ENCODE measurements at regions not wholly inside any gene's neighbourhood (a gene's known extent, or its start where the extent isn't known, plus 50 kb on each side); places are given as distances from the start of the nearest gene placed in this dataset.
A peak's percentile ranks its signal among the peaks of the same experiment; 100 is the strongest.
"Not testable (repeated sequence)": the region's sequence is repeated elsewhere in the genome, so short reads cannot be mapped to it uniquely, and the experiment has no call there.

DNA sequence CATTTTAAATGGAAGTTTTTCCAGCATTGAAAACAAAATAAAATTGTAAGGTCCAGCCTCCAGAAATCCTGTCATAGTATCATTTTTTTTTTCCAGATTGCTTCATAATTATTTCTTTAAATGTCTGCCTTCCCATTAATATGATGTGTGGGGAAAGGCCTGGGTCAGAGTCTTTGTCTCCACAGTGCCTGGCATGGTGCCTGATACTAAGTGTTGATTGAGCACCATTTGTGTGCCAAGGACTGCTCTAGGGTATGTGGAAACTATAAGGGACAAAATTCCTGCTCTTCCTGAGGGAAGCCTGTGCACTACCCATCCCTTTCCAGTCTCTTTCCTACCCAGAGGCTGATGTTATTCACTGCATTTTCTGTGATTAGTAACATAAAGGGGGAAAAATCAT lies 53.1 kb upstream of the BEND4 start:
- DNase-seq, result no peak

DNA sequence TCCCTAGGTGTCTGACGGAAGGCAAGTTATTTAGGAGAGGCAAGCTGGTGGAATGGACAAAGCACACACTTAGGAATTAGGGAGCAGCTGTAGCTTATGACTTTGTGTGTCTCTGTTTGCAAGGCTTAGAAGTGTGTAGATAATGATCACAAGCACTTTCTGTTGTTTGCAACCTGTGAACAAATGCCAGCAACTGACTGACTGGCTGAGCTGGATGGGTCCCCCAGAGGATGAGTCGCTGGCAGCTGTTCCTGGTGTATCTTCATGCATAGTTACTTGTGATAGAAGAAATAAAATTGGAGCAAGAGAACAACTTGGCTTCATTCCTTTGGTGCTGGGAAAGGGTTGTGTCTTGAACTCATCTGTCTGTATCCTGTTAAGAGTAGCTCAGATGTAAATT lies 64.2 kb upstream of the BEND4 start:
- no peak for DNase-seq

DNA sequence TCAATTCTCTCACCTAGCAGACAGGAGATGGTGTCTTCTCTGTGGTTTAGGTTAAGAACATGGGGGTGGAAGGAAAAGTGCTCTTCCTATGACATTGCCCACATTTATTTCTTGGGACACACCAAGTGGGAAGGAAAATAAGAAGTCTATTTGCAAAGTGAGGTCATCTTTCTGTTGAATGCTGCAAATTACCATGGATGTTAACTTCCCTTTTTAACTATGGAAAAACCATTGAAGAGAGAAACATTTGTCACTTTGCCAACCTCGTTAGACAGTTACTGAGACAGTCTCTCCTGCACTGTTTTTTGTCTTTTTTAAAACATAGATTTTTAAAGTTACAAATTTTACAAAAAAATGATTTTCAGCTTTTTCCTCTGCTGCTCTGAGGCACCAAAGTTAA lies 72.8 kb upstream of the BEND4 start:
- DNase-seq, result no peak

DNA sequence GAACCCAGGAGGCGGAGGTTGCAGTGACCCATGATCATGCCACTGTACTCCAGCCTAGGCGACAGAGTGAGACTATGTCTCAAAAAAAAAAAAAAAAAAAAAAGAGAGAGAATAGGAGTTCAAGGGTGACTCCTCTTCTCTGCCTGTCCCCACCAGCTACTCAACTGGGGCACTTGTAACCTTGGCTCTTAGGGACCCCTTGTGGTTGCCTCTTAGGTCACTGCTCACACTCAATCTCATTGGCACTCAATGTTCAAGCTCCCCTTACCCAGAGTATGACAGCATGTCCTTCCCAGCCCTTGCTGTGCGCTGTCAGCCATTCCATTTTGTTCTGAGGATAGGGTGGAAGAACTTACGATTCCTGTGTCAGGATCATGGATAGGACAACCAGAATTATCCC lies 82.4 kb upstream of the BEND4 start:
- no peak for DNase-seq

DNA sequence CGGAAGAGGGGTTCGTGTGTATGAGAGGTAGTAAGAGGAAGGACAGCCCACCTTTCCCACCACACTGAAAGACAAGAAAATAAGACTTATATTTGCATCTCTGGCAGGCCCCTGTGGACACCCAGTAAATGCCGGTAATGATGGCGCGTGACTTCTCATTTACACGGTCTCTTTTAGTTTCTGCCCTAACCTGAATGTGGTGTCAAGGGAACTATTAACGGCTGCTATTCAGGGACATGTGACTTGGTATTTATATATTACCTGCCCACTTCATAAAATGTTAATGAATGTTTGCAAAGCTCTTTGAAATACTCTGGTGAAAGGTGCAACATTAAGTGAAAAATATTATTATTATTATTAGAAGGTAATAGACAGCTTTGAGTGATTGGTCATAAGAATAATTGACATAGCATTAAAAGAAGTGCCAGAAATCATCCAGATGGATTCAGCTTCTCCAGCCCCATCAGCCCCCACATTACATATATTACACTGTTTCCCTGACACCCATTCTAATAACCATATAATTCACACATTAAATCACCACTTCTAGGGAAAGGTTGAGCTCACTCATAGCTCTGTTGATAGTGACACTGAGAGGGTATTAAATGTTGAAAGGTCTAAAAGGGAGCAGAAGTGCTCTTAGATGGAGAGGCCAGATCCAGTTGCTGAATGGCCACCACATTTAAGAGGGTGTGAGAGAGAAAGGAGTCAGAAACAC lies 83.0 kb upstream of the BEND4 start:
- DNase-seq, result no peak

DNA sequence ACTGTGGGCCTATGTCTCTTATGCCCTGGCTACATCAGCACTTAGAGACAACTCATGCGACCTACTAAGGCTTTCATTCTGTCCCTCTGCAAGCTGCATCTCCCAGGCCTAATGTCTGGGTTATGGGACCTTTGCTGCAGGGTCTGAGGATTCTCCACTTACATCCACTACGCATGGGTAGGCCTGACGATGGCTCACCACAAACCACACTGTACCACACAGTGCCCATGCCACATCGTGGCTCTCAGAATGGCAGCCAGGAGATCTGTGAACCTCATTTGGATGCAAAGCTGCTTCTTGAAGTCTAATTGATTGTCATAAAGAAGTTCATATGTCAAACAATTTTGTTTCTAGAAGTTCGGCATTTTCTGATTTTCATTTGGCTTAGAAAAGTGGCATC lies 84.6 kb upstream of the BEND4 start:
- DNase-seq, result no peak

DNA sequence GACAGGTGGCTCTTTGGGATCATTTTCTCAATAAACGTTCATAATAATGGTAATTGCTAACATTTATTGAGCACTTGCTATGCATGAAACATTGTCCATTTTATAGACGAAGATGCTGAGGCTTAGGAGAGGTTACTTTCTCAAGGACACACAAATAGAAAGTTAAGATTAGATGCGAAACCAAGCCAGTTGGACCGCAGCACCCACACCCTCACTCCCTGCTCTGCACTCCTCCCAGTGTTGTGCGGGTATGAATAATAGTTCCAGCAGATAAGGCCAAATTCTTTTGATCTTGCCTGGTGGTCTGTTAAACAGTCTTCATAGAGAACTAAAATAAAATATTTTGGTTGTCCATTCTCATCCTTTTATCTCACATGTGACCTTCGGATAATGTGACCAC lies 85.0 kb upstream of the BEND4 start:
- no peak for DNase-seq

DNA sequence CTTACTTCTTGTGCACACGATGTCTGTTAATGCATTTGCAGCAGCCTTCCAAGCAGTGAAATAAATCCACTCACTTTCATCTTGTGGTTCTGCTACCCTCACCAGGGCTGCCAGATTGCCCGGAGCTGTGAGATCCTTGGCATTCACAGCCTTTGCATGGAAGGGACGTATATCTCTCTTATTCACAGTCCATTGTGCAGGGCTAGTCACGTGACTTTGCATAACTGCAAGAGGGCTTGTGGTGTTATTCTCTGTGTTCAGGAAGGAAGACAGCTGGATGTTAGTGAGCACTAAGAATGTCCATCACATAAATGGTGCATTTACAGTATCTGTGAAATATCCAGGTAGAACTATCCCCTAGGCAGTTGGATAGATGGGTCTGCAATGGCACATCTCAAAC lies 96.5 kb upstream of the BEND4 start:
- DNase-seq, result no peak

DNA sequence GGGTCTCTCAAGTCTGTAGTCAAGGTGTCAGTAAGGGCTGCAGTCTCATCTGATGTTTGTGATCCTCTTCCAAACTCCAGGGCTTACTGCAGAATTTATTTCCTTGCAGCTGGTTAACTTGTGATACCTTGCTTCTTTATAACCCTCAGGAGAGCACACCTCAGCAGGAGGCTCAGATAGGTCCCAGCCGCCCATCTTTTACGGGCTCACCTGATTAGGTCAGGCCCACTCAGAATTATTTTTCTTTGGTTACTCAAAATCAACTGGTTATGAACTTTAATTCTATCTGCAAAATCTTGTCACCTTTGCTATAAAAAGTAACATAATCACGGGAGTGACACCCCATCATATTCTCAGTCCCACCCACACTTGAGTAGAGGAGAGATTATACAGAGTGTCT lies 99.9 kb upstream of the BEND4 start:
- DNase-seq, result no peak

DNA sequence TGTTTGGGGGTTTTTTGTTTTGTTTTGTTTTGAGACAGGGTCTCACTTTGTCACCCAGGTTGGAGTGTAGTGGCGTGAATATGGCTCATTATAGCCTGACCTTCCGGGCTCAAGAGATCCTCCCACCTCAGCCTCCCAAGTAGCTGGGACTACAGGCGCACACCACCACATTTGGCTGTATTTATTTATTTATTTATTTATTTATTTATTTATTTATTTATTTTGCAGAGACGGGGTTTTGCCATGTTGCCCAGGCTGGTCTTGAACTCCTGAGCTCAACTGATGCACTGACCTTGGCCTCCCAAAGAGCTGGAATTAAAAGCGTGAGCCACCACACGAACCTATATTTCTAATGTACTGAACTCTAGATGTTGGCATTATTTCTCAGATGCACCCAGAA lies 105.2 kb upstream of the BEND4 start:
- DNase-seq, result not testable (repeated sequence)

DNA sequence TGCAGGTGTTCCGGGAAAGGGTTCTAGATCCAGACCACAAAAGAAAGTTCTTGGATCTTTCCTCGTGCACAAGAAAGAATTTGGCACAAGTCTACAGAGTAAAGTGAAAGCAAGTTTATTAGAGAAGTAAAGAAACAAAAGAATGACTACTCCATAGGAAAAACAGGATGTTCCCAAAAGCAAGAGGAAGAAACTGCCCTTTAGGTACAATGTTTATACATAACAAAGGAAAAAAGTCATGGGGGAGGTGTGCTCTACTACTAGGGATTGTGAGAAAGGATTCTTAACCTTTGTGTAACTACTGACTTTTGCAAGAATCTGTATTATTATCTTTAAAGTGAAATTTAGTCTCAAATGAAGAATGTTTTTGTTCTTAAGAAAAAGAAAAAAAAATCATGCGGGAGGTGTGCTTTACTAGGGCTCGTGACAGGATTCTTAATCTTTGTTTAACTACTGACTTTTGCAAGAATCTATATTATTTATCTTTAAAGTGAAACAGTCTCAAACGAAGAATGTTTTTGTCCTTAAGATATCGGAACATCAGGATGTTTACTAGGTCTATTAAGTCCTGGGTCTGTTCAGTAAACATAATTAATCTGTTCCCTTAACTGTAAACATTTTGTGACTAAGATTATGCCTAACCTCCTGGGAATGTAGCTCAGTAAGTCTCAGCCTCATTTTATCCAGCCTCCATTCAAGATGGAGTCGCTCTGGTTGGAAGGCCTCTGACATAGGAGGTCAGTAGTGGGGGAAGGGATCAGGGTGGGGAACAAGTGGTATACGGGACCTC lies 110.4 kb upstream of the BEND4 start:
- no peak for DNase-seq

DNA sequence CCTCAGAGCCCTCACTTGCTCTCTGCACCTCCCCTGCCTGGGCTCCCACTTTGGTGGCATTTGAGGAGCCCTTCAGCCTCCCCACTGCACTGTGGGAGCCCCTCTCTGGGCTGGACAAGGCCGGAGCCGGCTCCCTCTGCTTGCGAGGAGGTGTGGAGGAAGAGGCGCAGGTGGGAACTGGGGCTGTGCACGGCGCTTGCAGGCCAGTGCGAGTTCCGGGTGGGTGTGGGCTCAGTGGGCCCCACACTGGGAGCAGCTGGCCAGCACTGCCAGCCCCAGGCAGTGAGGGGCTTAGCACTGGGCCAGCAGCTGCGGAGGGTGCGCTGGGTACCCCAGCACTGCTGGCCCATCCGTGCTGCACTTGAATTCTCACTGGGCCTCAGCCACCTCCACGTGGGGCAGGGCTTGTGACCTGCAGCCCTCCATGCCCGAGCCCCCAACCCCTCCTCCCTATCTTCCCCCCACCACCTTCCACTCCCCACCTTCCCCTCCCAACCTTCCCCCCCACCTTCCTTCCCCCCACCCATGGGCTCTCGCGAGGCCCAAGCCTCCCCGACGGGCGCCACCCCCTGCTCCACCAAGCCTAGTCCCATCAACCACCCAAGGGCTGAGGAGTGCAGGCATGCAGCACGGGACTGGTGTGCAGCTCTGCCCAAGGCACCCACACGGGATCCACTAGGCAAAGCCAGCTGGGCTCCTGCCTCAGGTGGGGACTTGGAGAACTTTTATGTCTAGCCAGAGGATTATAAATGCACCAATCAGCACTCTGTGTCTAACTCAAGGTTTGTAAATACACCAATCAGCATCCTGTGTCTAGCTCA lies 113.5 kb upstream of the BEND4 start:
- DNase-seq, result no peak

DNA sequence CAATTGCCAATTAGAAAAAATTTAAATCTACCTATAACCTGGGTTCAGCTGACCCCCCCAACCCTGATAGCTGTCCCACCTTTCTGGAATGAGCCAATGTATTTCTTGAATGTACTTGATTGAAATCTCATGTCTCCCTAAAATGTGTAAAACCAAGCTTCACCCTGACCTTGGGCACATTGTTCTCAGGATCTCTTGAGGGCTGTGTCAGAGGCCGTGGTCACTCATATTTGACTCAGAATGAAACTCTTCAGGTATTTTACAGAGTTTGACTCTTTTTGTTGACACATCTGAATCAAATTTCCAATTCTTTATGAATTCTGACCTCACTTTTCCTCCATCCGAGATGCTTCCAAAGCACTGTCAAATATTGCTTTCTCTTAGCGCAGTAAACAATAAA lies 115.3 kb upstream of the BEND4 start:
- DNase-seq, result no peak

DNA sequence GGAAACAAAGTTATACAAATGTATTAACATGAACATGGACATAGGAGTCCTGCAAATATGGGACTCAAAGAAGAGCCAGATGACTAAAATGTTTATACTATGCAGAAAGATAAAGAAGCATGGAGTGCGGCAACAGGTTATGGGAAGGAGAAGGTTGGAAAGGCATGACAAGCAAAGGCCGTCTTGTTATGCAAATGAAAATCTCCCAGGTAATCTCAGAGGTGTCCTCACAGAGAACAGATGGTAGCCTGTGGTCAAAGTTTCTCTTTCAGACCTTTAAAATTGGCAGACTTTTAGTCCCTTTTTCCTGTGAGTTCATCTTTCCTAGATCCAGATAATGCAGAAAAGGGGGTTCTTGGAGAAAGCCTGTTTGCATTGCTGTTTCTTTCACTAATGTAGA lies 116.4 kb upstream of the BEND4 start:
- DNase-seq, result no peak

DNA sequence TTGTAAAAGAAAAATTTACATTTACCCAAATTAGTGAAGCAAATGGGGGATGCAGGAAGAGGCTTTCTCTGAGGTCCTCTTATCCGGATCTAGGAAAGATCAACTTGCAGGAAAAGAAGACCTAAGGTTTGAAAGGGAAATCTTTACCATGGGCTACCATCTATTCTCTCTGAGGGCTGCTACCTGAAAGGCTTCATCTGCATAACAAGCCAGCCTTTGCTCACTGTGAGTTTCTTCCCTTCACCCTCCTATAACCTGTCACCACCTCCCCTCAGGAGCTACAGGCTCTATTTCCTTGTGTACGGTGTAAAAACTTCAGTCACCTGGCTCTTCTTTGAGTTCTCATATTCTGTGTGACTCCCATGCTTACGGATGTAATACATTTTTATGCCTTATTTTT lies 118.6 kb upstream of the BEND4 start:
- DNase-seq, result no peak

DNA sequence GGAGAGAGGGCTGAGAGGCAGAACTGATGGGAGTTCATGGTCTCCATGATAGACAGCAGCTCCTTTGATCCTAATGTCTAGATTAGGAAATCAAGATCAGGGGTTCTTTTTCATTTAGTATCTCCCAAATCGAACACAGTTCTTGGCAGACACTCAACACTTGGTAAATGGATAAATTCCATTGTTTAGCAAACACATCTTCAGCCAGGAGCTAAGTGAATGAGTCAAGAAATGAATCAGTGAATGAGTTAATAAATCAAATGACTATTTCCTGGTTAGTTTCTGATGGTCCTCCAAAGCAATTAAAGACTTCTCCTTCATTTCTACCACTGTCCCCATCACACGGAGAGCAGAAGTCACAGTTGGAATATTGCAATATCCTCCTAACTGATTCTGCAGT lies 120.0 kb upstream of the SHISA3 start:
- DNase-seq, result no peak

DNA sequence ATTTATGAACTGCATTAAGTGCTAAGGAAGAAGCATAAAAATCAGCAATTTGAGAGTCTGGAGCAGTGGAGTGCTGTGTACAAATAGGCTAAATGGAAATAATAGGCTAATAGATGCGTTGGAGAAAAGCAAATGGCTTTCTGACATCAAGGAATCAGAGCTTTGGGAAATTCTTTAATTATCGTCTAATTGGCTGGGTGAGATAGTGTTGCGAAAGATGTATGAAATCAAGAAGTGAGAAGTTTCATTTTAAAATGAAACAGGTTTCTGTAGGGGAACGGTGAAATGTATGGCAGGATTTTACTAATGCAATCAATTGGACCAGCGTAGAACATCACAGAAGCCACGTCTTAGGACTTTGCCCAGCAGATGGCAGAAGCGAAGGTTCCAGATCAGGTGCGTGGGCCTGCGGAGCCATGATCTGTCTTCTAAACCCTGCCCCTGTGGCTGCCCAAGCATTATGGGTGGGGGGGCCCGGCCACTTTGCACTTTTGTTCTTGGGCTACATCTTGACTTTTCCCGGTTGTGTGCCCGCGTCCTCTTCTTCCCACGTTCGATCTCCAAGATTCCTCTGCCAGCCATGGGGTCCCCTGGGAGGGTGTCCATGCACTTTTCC lies 118.5 kb upstream of the SHISA3 start:
- DNase-seq, result no peak

DNA sequence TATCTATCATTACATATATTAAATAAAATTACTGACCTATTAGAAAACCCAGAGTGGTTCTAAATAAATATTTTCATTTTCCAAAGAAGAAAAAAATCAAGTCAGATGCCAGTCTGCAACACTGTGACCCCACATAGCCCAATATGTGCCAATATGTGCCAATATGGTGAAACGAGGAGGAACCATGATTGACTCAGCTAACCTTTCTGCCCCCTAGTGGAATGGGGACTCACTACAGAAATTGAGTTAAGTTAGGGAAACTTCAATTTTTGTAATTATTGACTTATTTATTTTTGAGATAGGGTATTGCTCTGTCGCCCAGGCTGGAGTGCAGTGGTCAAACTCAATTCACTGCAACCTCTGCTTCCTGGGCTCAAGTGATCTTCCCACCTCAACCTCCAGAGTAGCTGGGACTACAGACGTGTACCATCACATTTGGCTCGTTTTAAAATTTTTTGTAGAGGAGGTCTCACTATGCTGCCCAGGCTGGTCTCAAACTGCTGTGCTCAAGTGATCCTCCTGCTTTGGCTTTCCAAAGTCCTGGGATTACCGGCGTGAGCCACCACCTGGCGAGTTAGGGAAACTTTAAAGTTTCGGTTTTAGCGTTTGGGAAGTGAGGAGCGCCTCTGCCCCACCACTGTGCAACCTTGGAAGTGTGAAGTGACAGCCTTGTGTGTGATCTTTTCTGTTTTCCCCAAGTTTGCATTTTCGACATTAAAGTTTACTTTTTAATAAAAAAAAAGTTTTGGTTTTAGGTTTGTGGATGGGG lies 116.8 kb upstream of the SHISA3 start:
- peak; percentile 19 for DNase-seq

DNA sequence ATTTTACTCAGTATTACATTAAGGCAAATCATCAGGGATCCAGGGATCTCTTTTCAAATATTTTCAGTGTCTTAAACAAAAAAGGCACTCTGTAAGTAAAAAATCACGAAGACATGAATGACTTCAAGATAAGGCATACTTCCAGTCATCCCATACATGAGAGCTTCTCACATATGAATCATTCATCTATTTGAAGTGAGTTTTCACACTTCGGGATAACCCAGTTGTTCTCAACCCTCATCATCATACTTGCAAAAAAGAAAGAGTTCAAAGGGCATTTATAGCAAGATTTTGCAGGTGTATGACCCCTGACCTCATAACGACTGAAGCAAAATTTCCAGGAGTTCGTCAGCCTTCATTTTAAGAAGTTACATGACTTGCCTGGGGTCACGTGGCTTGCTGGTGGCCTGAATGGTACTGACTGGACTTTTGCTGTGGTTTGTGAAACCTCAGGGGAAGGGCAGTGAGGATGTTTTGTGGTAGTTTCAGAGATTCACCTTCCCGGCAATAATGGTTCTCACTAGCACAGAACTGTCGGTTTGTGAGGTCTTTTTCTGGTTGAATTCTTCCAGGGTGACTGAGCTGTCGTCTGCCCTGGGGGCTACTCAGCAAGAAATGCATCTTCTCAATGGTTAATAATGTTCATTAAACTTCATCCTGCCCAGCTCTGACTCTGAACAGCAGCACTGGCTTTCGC lies 115.8 kb upstream of the SHISA3 start:
- DNase-seq, result no peak

DNA sequence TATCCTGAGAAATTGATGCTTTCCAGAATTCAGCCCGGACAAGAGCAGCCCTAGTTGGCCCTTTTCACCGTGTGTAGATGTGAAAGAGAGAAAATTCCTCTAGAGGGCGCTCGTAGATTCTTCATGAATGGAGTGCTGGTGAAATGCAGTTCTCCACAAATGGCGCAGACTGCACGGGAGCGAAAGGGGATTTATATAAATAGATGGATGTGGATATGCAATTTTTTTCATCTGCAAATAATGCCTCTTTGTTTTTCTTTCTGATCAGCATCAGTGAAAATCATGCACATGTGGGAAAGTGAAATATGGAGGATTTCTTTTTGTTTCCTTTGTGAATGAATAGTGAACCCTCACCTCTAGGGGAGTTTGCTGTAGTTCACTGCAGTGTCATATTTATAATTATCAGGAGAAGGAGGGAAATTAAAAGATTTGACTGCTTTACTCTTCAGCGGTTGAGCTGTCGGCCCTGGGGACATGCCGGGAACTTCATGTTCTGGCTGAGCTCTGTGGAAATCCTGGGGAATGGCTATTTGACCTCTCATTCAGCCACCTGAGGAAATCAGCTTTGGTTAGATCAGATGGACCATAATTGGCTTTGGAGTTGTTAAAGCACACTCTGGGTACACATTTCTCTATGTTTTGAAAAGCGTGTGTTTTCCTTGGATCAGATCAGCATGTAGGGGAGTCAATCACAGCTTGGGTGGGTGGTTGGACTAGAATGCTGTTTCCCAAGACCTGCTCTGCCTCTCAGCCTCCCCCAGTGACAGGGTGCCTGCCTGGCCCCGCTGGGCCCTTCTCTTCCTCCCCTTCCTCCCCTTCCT lies 115.0 kb upstream of the SHISA3 start:
- DNase-seq, result peak; percentile 48

DNA sequence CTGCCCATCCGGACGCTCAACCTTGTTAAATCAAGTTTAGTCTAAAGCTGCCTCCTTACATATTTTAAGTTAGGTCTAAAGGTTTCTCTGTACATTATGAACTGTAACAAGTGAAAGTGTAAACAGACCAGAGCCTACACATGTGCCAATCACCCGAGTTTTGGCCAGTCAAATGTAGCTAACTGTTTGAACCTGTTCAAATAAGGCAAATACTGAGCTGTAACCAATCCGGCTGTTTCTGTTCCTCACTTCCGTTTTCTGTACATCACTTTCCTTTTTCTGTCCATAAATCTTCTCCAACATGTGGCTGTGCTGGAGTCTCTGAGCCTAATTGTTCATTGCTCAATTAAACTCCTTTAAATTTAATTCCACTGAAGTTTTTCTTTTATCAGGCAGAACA lies 113.3 kb upstream of the SHISA3 start:
- no peak for DNase-seq
